Right lobe of liver (tissue), 4 donors: ENCODE measurements at regions not wholly inside any gene's neighbourhood (a gene's known extent, or its start where the extent isn't known, plus 50 kb on each side); places are given as distances from the start of the nearest gene placed in this dataset.

ENCODE experiments used
- CTCF ChIP-seq, 4 donors: fragments of 200-600 bp in 3 of 4; fragments of 450-650 bp in 1 of 4; IDR thresholded peaks; one replicate each; pipeline versions ENCODE4 v1.5.1 to v1.8.0; 2016 to 2022; ENCODE audit warnings: antibody characterized with exemption in 4 of 4, mild to moderate bottlenecking in 2 of 4
- POLR2A ChIP-seq: fragments of 450-650 bp; IDR thresholded peaks from one replicate; pipeline ENCODE4 v1.6.1; 2017; ENCODE audit warnings: antibody characterized with exemption, mild to moderate bottlenecking
- donor health status: DM: no; HTN: no; CAD: no.
- donor health status: DM: no; HTN: no; CAD: no.
- donor health status: DM: no; HTN: yes; CAD: no.

- TF ChIP-seq CTCF (IDR thresholded peaks at IDR 0.05) (no peak), POLR2A (no peak)
Observed at GRCh38 chr12:105831372-105831771, 307.4 kb downstream of the NUAK1 start.
